ENCODE measurements at regions not wholly inside any gene's neighbourhood (a gene's known extent, or its start where the extent isn't known, plus 50 kb on each side); places are given as distances from the start of the nearest gene placed in this dataset.

GRCh38 chr13:110794209-110794608 lies 80.7 kb downstream of the ING1 start:
- no peak for DNase-seq
- intact Hi-C loops (cut with DNase I) = no loop called here
- Histone ChIP-seq H3K27ac (no peak overlapping the region), H3K4me3 (no peak overlapping the region), H3K27me3 (no peaks in the 10 kb centered on the region), H3K4me1 (ENCODE audit: insufficient read depth) (peaks cover 4% of the 10 kb centered on the region), H3K36me3 (no peaks in the 10 kb centered on the region), H3K9me3 (no peaks in the 10 kb centered on the region)
- no peak for TF ChIP-seq POLR2A (IDR thresholded peaks at IDR 0.05)
- WGBS, 3 donors = 82 to 90% (median 88%) methylated on average over 7 of the region's 7 CpGs

DNA sequence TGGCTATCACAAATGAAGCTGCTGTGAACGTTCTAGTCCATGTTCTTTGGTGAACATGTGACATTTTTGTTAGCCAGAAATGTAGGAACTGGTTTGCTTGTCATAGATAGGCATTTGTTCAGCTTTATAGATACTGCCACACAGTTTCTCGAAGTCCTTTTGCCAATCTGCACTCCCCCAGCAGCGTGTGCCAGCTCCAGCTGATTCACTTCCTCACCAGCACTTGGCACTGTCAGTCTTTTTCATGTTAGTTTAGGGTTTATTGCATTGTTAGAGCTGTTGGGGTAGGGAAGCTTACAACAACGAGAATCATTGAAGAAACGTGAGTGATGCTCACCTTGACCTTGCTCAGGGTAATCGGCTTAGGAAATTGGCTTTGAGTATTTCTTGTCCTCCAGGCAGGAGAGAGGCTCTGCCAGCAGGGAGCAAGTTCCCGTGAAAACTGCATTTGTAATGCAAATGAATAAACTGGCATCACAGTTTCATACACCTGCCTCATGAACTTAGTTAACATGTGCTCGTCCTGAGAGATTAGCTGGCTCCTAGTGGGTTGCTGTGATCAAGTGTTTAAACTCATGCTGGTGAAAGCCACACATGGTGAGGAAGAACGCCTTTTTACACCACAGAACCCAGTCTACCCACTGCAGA lies 83.9 kb downstream of the ING1 start:
- DNase-seq = no peak
- no peak overlapping the region for H3K27ac ChIP-seq
- H3K4me3 ChIP-seq = no peak overlapping the region
- peaks cover 6% of the 10 kb centered on the region for H3K4me1 ChIP-seq (ENCODE audit: insufficient read depth)
- H3K9me3 ChIP-seq = no peaks in the 10 kb centered on the region
- 48 to 57% (median 56%) methylated on average over 9 of the region's 9 CpGs for WGBS, 3 donors
- intact Hi-C loops (cut with DNase I) = no loop called here
- no peaks in the 10 kb centered on the region for H3K27me3 ChIP-seq
- H3K36me3 ChIP-seq = no peaks in the 10 kb centered on the region
- TF ChIP-seq, protein P1, sequence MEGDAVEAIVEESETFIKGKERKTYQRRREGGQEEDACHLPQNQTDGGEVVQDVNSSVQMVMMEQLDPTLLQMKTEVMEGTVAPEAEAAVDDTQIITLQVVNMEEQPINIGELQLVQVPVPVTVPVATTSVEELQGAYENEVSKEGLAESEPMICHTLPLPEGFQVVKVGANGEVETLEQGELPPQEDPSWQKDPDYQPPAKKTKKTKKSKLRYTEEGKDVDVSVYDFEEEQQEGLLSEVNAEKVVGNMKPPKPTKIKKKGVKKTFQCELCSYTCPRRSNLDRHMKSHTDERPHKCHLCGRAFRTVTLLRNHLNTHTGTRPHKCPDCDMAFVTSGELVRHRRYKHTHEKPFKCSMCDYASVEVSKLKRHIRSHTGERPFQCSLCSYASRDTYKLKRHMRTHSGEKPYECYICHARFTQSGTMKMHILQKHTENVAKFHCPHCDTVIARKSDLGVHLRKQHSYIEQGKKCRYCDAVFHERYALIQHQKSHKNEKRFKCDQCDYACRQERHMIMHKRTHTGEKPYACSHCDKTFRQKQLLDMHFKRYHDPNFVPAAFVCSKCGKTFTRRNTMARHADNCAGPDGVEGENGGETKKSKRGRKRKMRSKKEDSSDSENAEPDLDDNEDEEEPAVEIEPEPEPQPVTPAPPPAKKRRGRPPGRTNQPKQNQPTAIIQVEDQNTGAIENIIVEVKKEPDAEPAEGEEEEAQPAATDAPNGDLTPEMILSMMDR (IDR thresholded peaks at IDR 0.05) = no peak
- TF ChIP-seq POLR2A (IDR thresholded peaks at IDR 0.05) = no peak
- TF ChIP-seq EP300 (IDR thresholded peaks at IDR 0.05) = no peak

- H3K27ac ChIP-seq = peak overlapping the region in 1 of 2 donors; percentile 81
- H3K4me3 ChIP-seq = no peak overlapping the region
- H3K36me3 ChIP-seq = no peaks in the 10 kb centered on the region
- 80 to 92% (median 85%) methylated on average over 18 of the region's 18 CpGs for WGBS, 3 donors
- intact Hi-C loops (cut with DNase I) = no loop called here
- DNase-seq = no peak
- TF ChIP-seq, protein P1 (IDR thresholded peaks at IDR 0.05) = no peak
- no peak for TF ChIP-seq EP300 (IDR thresholded peaks at IDR 0.05)
- no peak for TF ChIP-seq POLR2A (IDR thresholded peaks at IDR 0.05)
- no peaks in the 10 kb centered on the region for H3K9me3 ChIP-seq
- H3K4me1 ChIP-seq (ENCODE audit: insufficient read depth) = peaks cover 6% of the 10 kb centered on the region
- no peaks in the 10 kb centered on the region for H3K27me3 ChIP-seq
Measured at GRCh38 chr13:110798081-110798994, 84.8 kb downstream of the ING1 start.

GRCh38 chr13:110799246-110800236 lies 86.0 kb downstream of the ING1 start:
- Histone ChIP-seq H3K36me3 (no peaks in the 10 kb centered on the region), H3K27ac (peak overlapping the region; percentile 17 to 81), H3K27me3 (no peaks in the 10 kb centered on the region), H3K4me1 (ENCODE audit: insufficient read depth) (peaks cover 6% of the 10 kb centered on the region), H3K4me3 (peak overlapping the region; percentile 20), H3K9me3 (no peaks in the 10 kb centered on the region)
- whole genome bisulfite sequencing, 3 donors = 17 to 25% (median 21%) methylated on average over 30 of the region's 30 CpGs
- TF ChIP-seq, protein P1 (IDR thresholded peaks at IDR 0.05) = no peak
- no peak for TF ChIP-seq POLR2A (IDR thresholded peaks at IDR 0.05)
- intact Hi-C loops (cut with DNase I) = no loop called here
- DNase-seq = peak; percentile 70 to 80 (median 74)
